ENCODE measurements at regions not wholly inside any gene's neighbourhood (a gene's known extent, or its start where the extent isn't known, plus 50 kb on each side); places are given as distances from the start of the nearest gene placed in this dataset.
A peak's percentile ranks its signal among the peaks of the same experiment; 100 is the strongest.

- Histone ChIP-seq H2BK120ac (ENCODE audit: low read depth, low read length) (no peak overlapping the region), H4K91ac (ENCODE audit: low read length) (no peak overlapping the region), H3K27me3 (ENCODE audit: control insufficient read depth in 1 of 2, insufficient read depth in 1 of 2, low read length in 2 of 2) (no peaks in the 10 kb centered on the region), H3K4me3 (ENCODE audit: insufficient read depth in 1 of 2, low read depth in 1 of 2, low read length in 2 of 2) (no peak overlapping the region), H3K23ac (ENCODE audit: low read length in 2 of 2) (no peak overlapping the region), H2AK5ac (ENCODE audit: low read length, severe bottlenecking) (no peak overlapping the region), H3K9me3 (ENCODE audit: control insufficient read depth, low read length) (no peaks in the 10 kb centered on the region), H2BK5ac (ENCODE audit: low read depth, low read length, poor library complexity, severe bottlenecking) (no peak overlapping the region), H3K9ac (ENCODE audit: low read length) (no peak overlapping the region), H3K27ac (ENCODE audit: low read length, poor library complexity, severe bottlenecking) (no peak overlapping the region), H2AFZ (ENCODE audit: low read depth, low read length) (no peak overlapping the region), H3K4me2 (ENCODE audit: low read length, poor library complexity, severe bottlenecking) (no peak overlapping the region), H2BK15ac (ENCODE audit: low read depth, poor library complexity, severe bottlenecking) (no peak overlapping the region), H3K79me1 (replicated peaks; ENCODE audit: low read length, poor library complexity, severe bottlenecking) (no peaks in the 10 kb centered on the region), H2BK12ac (ENCODE audit: low read length in 2 of 2) (no peak overlapping the region), H3K18ac (ENCODE audit: low read depth in 1 of 2, low read length in 2 of 2) (no peak overlapping the region), H3K4ac (ENCODE audit: low read depth in 1 of 2, low read length in 2 of 2) (no peak overlapping the region), H3K14ac (ENCODE audit: low read length in 2 of 2) (no peak overlapping the region), H3K4me1 (ENCODE audit: control insufficient read depth, insufficient read depth, low read depth, low read length) (no peaks in the 10 kb centered on the region), H4K8ac (ENCODE audit: low read length) (no peak overlapping the region), H3K36me3 (ENCODE audit: control insufficient read depth in 1 of 2, insufficient read depth in 2 of 2, low read depth in 1 of 2, low read length in 2 of 2) (no peaks in the 10 kb centered on the region)
- no peak for DNase-seq
These were observed 478.5 kb upstream of the TENM4 start for GRCh38 chr11:79919350-79919749.

DNA sequence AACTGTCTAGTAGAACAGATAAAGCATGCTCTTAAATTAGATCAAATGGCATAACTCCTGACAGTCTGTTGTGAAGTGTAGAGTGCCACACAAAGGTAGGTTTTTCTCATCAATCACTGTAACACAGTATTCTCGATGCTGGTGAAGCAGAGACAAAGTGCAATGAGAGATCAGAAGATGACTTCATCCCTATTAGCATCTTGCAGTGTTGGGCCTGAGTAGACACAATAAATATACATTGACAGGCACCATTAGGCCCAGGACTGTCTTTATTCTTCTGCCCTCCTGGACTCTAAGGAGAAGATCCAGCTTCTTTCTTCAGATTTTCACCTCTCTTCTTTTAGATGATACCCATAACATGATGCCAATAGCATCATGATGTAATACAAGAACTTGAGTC is 478.0 kb upstream of the TENM4 start:
- Histone ChIP-seq H3K4me3 (ENCODE audit: insufficient read depth in 1 of 2, low read depth in 1 of 2, low read length in 2 of 2) (no peak overlapping the region), H4K8ac (ENCODE audit: low read length) (no peak overlapping the region), H3K23ac (ENCODE audit: low read length in 2 of 2) (no peak overlapping the region), H4K91ac (ENCODE audit: low read length) (no peak overlapping the region), H3K9ac (ENCODE audit: low read length) (no peak overlapping the region), H2BK12ac (ENCODE audit: low read length in 2 of 2) (no peak overlapping the region), H3K18ac (ENCODE audit: low read depth in 1 of 2, low read length in 2 of 2) (no peak overlapping the region), H3K14ac (ENCODE audit: low read length in 2 of 2) (no peak overlapping the region), H3K36me3 (ENCODE audit: control insufficient read depth in 1 of 2, insufficient read depth in 2 of 2, low read depth in 1 of 2, low read length in 2 of 2) (no peaks in the 10 kb centered on the region), H3K4ac (ENCODE audit: low read depth in 1 of 2, low read length in 2 of 2) (no peak overlapping the region), H2BK5ac (ENCODE audit: low read depth, low read length, poor library complexity, severe bottlenecking) (no peak overlapping the region), H3K4me2 (ENCODE audit: low read length, poor library complexity, severe bottlenecking) (no peak overlapping the region), H3K27ac (ENCODE audit: low read length, poor library complexity, severe bottlenecking) (no peak overlapping the region), H2BK15ac (ENCODE audit: low read depth, poor library complexity, severe bottlenecking) (no peak overlapping the region), H3K4me1 (ENCODE audit: control insufficient read depth, insufficient read depth, low read depth, low read length) (no peaks in the 10 kb centered on the region), H2BK120ac (ENCODE audit: low read depth, low read length) (no peak overlapping the region), H2AFZ (ENCODE audit: low read depth, low read length) (no peak overlapping the region), H3K27me3 (ENCODE audit: control insufficient read depth in 1 of 2, insufficient read depth in 1 of 2, low read length in 2 of 2) (no peaks in the 10 kb centered on the region), H3K79me1 (replicated peaks; ENCODE audit: low read length, poor library complexity, severe bottlenecking) (no peaks in the 10 kb centered on the region), H2AK5ac (ENCODE audit: low read length, severe bottlenecking) (no peak overlapping the region), H3K9me3 (ENCODE audit: control insufficient read depth, low read length) (no peaks in the 10 kb centered on the region)
- DNase-seq: no peak
- WGBS: 64% methylated on average over 1 of the region's 1 CpG

GRCh38 chr11:79906164-79906563 is 465.3 kb upstream of the TENM4 start:
- WGBS: 89% methylated on average over 8 of the region's 8 CpGs
- Histone ChIP-seq H3K4me1 (ENCODE audit: control insufficient read depth, insufficient read depth, low read depth, low read length) (no peaks in the 10 kb centered on the region), H3K4me2 (ENCODE audit: low read length, poor library complexity, severe bottlenecking) (no peak overlapping the region), H4K91ac (ENCODE audit: low read length) (no peak overlapping the region), H3K4me3 (ENCODE audit: insufficient read depth in 1 of 2, low read depth in 1 of 2, low read length in 2 of 2) (no peak overlapping the region), H3K79me1 (replicated peaks; ENCODE audit: low read length, poor library complexity, severe bottlenecking) (no peaks in the 10 kb centered on the region), H2AFZ (ENCODE audit: low read depth, low read length) (no peak overlapping the region), H3K14ac (ENCODE audit: low read length in 2 of 2) (no peak overlapping the region), H2BK120ac (ENCODE audit: low read depth, low read length) (no peak overlapping the region), H3K27me3 (ENCODE audit: control insufficient read depth in 1 of 2, insufficient read depth in 1 of 2, low read length in 2 of 2) (no peaks in the 10 kb centered on the region), H4K8ac (ENCODE audit: low read length) (no peak overlapping the region), H3K4ac (ENCODE audit: low read depth in 1 of 2, low read length in 2 of 2) (no peak overlapping the region), H3K18ac (ENCODE audit: low read depth in 1 of 2, low read length in 2 of 2) (no peak overlapping the region), H2BK15ac (ENCODE audit: low read depth, poor library complexity, severe bottlenecking) (no peak overlapping the region), H2BK12ac (ENCODE audit: low read length in 2 of 2) (no peak overlapping the region), H3K27ac (ENCODE audit: low read length, poor library complexity, severe bottlenecking) (no peak overlapping the region), H2BK5ac (ENCODE audit: low read depth, low read length, poor library complexity, severe bottlenecking) (no peak overlapping the region), H3K23ac (ENCODE audit: low read length in 2 of 2) (no peak overlapping the region), H3K9me3 (ENCODE audit: control insufficient read depth, low read length) (no peaks in the 10 kb centered on the region), H3K36me3 (ENCODE audit: control insufficient read depth in 1 of 2, insufficient read depth in 2 of 2, low read depth in 1 of 2, low read length in 2 of 2) (no peaks in the 10 kb centered on the region), H2AK5ac (ENCODE audit: low read length, severe bottlenecking) (no peak overlapping the region), H3K9ac (ENCODE audit: low read length) (no peak overlapping the region)
- no peak for DNase-seq

- H2AK5ac ChIP-seq (ENCODE audit: low read length, severe bottlenecking): no peak overlapping the region
- no peak overlapping the region for H3K4ac ChIP-seq (ENCODE audit: low read depth in 1 of 2, low read length in 2 of 2)
- no peak overlapping the region for H3K18ac ChIP-seq (ENCODE audit: low read depth in 1 of 2, low read length in 2 of 2)
- H3K14ac ChIP-seq (ENCODE audit: low read length in 2 of 2): no peak overlapping the region
- no peaks in the 10 kb centered on the region for H3K36me3 ChIP-seq (ENCODE audit: control insufficient read depth in 1 of 2, insufficient read depth in 2 of 2, low read depth in 1 of 2, low read length in 2 of 2)
- no peak overlapping the region for H3K9ac ChIP-seq (ENCODE audit: low read length)
- no peaks in the 10 kb centered on the region for H3K9me3 ChIP-seq (ENCODE audit: control insufficient read depth, low read length)
- no peak overlapping the region for H2BK5ac ChIP-seq (ENCODE audit: low read depth, low read length, poor library complexity, severe bottlenecking)
- no peak overlapping the region for H3K27ac ChIP-seq (ENCODE audit: low read length, poor library complexity, severe bottlenecking)
- H3K4me1 ChIP-seq (ENCODE audit: control insufficient read depth, insufficient read depth, low read depth, low read length): no peaks in the 10 kb centered on the region
- H3K23ac ChIP-seq (ENCODE audit: low read length in 2 of 2): no peak overlapping the region
- no peaks in the 10 kb centered on the region for H3K79me1 ChIP-seq (replicated peaks; ENCODE audit: low read length, poor library complexity, severe bottlenecking)
- WGBS: 100% methylated on average over 1 of the region's 2 CpGs
- H3K4me2 ChIP-seq (ENCODE audit: low read length, poor library complexity, severe bottlenecking): no peak overlapping the region
- H4K8ac ChIP-seq (ENCODE audit: low read length): no peak overlapping the region
- H2BK15ac ChIP-seq (ENCODE audit: low read depth, poor library complexity, severe bottlenecking): no peak overlapping the region
- H3K27me3 ChIP-seq (ENCODE audit: control insufficient read depth in 1 of 2, insufficient read depth in 1 of 2, low read length in 2 of 2): no peaks in the 10 kb centered on the region
- no peak overlapping the region for H3K4me3 ChIP-seq (ENCODE audit: insufficient read depth in 1 of 2, low read depth in 1 of 2, low read length in 2 of 2)
- DNase-seq: peak; percentile 62
- no peak overlapping the region for H2BK12ac ChIP-seq (ENCODE audit: low read length in 2 of 2)
- H4K91ac ChIP-seq (ENCODE audit: low read length): no peak overlapping the region
- no peak overlapping the region for H2AFZ ChIP-seq (ENCODE audit: low read depth, low read length)
- H2BK120ac ChIP-seq (ENCODE audit: low read depth, low read length): no peak overlapping the region
These were observed 461.7 kb upstream of the TENM4 start for GRCh38 chr11:79902493-79902892.
